ENCODE measurements at regions not wholly inside any gene's neighbourhood (a gene's known extent, or its start where the extent isn't known, plus 50 kb on each side); places are given as distances from the start of the nearest gene placed in this dataset.
A peak's percentile ranks its signal among the peaks of the same experiment; 100 is the strongest.
"Not testable (repeated sequence)": the region's sequence is repeated elsewhere in the genome, so short reads cannot be mapped to it uniquely, and the experiment has no call there.

DNA sequence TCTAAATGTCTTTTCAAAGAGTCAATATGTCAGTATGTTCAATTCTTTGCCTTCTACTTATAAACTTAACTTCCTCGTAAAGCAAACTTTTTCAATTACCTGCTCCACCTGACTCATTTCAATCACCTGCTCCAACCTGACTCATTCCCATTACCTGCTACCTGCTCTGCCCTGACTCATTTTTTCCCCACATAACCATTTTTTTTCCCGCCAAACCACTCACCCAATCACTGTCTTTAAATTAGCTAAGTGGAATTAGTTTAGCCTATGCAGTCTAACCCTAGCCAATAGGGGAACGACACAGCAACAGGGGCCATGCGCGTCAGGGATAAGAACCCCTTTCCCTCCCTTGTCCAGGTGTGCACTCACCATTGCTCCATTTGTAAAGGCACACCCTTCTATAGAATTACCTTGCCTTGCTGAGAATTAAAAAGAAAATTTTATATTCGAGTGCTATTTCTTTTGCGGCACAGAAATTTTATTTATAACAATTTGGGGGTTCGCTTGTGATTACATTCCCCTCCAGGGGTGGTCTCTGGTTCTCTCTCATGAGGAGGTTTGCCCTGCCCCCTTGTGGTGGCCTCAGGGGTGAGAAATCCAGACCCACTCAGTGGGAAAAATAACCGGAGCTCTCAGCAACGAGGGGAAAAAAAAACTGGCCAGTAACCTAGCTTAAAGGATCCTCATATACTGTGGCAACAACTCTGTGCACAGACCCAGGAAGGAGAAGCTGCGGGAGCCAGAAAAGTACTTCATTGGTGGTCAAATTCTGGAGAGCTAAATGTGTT lies 193.1 kb downstream of the ZNF486 start:
- Histone ChIP-seq H3F3A (ENCODE audit: control insufficient read depth, insufficient read depth) (no peaks in the 10 kb centered on the region), H3K79me2 (ENCODE audit: control insufficient read depth, low read length) (no peaks in the 10 kb centered on the region), H3K9me2 (replicated peaks; ENCODE audit: control insufficient read depth, low read length) (no peaks in the 10 kb centered on the region), H4K20me1 (ENCODE audit: control insufficient read depth, insufficient read depth, low read depth, low read length) (no peaks in the 10 kb centered on the region), H3K4me3 (ENCODE audit: low read length) (no peak overlapping the region), H3K36me3 (ENCODE audit: control insufficient read depth, low read length) (no peaks in the 10 kb centered on the region), H3K9me3 (ENCODE audit: control insufficient read depth, insufficient read depth, low read length) (no peaks in the 10 kb centered on the region; the same call in 1 of the 2 replicates), H3K27me3 (ENCODE audit: control insufficient read depth, low read length) (no peaks in the 10 kb centered on the region), H3K4me1 (ENCODE audit: control insufficient read depth, low read length) (no peaks in the 10 kb centered on the region), H3K4me2 (ENCODE audit: low read length) (no peak overlapping the region), H3K27ac (ENCODE audit: low read depth, low read length) (no peak overlapping the region)
- TF ChIP-seq, protein P1, sequence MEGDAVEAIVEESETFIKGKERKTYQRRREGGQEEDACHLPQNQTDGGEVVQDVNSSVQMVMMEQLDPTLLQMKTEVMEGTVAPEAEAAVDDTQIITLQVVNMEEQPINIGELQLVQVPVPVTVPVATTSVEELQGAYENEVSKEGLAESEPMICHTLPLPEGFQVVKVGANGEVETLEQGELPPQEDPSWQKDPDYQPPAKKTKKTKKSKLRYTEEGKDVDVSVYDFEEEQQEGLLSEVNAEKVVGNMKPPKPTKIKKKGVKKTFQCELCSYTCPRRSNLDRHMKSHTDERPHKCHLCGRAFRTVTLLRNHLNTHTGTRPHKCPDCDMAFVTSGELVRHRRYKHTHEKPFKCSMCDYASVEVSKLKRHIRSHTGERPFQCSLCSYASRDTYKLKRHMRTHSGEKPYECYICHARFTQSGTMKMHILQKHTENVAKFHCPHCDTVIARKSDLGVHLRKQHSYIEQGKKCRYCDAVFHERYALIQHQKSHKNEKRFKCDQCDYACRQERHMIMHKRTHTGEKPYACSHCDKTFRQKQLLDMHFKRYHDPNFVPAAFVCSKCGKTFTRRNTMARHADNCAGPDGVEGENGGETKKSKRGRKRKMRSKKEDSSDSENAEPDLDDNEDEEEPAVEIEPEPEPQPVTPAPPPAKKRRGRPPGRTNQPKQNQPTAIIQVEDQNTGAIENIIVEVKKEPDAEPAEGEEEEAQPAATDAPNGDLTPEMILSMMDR (IDR thresholded peaks at IDR 0.05; ENCODE audit: low read depth, low read length, poor library complexity, severe bottlenecking): peak; percentile 56
- TF ChIP-seq EZH2phosphoT487 (IDR thresholded peaks at IDR 0.05; ENCODE audit: borderline replicate concordance, low read length): no peak

DNA sequence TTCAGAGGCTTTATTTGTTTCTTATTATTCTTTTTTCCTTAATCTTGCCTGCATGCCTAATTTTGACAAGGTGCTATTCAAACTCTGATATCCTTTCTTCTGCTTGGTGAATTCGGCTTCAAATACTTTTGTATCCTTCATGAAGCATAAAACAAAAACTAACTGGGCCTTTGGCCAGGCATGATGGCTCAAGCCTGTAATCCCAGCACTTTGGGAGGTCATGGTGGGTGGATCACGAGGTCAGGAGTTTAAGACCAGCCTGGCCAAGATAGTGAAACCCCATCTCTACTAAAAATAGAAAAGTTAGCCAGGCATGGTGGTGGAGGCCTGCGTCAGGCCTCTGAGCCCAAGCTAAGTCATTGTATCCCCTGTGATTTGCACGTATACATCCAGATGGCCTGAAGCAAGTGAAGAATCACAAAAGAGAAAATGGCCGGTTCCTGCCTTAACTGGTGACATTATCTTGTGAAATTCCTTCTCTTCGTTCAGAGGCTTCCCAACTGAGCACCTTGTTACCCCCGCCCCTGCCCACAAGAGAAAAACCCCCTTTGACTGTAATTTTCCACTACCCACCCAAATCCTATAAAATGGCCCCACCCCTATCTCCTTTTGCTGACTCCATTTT lies 191.9 kb downstream of the ZNF486 start:
- not testable (repeated sequence) for H3K9me2 ChIP-seq (replicated peaks; ENCODE audit: control insufficient read depth, low read length); H3F3A ChIP-seq (ENCODE audit: control insufficient read depth, insufficient read depth); H4K20me1 ChIP-seq (ENCODE audit: control insufficient read depth, insufficient read depth, low read depth, low read length); H3K36me3 ChIP-seq (ENCODE audit: control insufficient read depth, low read length); H3K4me3 ChIP-seq (ENCODE audit: low read length); H3K9me3 ChIP-seq (ENCODE audit: control insufficient read depth, insufficient read depth, low read length); H3K27me3 ChIP-seq (ENCODE audit: control insufficient read depth, low read length); H3K4me2 ChIP-seq (ENCODE audit: low read length); H3K79me2 ChIP-seq (ENCODE audit: control insufficient read depth, low read length); H3K27ac ChIP-seq (ENCODE audit: low read depth, low read length); H3K4me1 ChIP-seq (ENCODE audit: control insufficient read depth, low read length)

- Histone ChIP-seq H3K79me2 (ENCODE audit: control insufficient read depth, low read length) (no peaks in the 10 kb centered on the region), H3F3A (ENCODE audit: control insufficient read depth, insufficient read depth) (no peaks in the 10 kb centered on the region), H4K20me1 (ENCODE audit: control insufficient read depth, insufficient read depth, low read depth, low read length) (no peaks in the 10 kb centered on the region), H3K27me3 (ENCODE audit: control insufficient read depth, low read length) (no peaks in the 10 kb centered on the region), H3K4me2 (ENCODE audit: low read length) (no peak overlapping the region), H3K36me3 (ENCODE audit: control insufficient read depth, low read length) (no peaks in the 10 kb centered on the region), H3K27ac (ENCODE audit: low read depth, low read length) (no peak overlapping the region), H3K9me2 (replicated peaks; ENCODE audit: control insufficient read depth, low read length) (no peaks in the 10 kb centered on the region), H3K4me1 (ENCODE audit: control insufficient read depth, low read length) (no peaks in the 10 kb centered on the region), H3K4me3 (ENCODE audit: low read length) (no peak overlapping the region), H3K9me3 (ENCODE audit: control insufficient read depth, insufficient read depth, low read length) (no peaks in the 10 kb centered on the region; the same call in 1 of the 2 replicates)
- TF ChIP-seq EZH2phosphoT487 (IDR thresholded peaks at IDR 0.05; ENCODE audit: borderline replicate concordance, low read length): no peak
Measured at GRCh38 chr19:20357921-20358320, 190.9 kb downstream of the ZNF486 start.

- no peaks in the 10 kb centered on the region for H3K36me3 ChIP-seq (ENCODE audit: control insufficient read depth, low read length)
- no peaks in the 10 kb centered on the region for H3K4me1 ChIP-seq (ENCODE audit: control insufficient read depth, low read length)
- H3K27me3 ChIP-seq (ENCODE audit: control insufficient read depth, low read length): no peaks in the 10 kb centered on the region
- H3K4me3 ChIP-seq (ENCODE audit: low read length): no peak overlapping the region
- H3F3A ChIP-seq (ENCODE audit: control insufficient read depth, insufficient read depth): no peaks in the 10 kb centered on the region
- no peak overlapping the region for H3K4me2 ChIP-seq (ENCODE audit: low read length)
- TF ChIP-seq, protein P1 (IDR thresholded peaks at IDR 0.05; ENCODE audit: low read depth, low read length, poor library complexity, severe bottlenecking): no peak
- no peak for TF ChIP-seq EZH2phosphoT487 (IDR thresholded peaks at IDR 0.05; ENCODE audit: borderline replicate concordance, low read length)
- H3K27ac ChIP-seq (ENCODE audit: low read depth, low read length): no peak overlapping the region
- no peaks in the 10 kb centered on the region for H3K9me2 ChIP-seq (replicated peaks; ENCODE audit: control insufficient read depth, low read length)
- no peaks in the 10 kb centered on the region for H3K9me3 ChIP-seq (ENCODE audit: control insufficient read depth, insufficient read depth, low read length)
- H3K79me2 ChIP-seq (ENCODE audit: control insufficient read depth, low read length): no peaks in the 10 kb centered on the region
- H4K20me1 ChIP-seq (ENCODE audit: control insufficient read depth, insufficient read depth, low read depth, low read length): no peaks in the 10 kb centered on the region
Measured at GRCh38 chr19:20351244-20351643, 184.2 kb downstream of the ZNF486 start.
